DOHH2 (cell line): ENCODE measurements at regions not wholly inside any gene's neighbourhood (a gene's known extent, or its start where the extent isn't known, plus 50 kb on each side); places are given as distances from the start of the nearest gene placed in this dataset.

Experiments used
- H3F3A ChIP-seq: fragments of 200-600 bp; sonication (generic), shearing (Covaris generic); 2 replicates; pipeline ENCODE4 v1.6.0; 2016; ENCODE audit warnings: antibody characterized with exemption, mild to moderate bottlenecking; ENCODE audit not compliant: control insufficient read depth, insufficient read depth
- H3K27ac ChIP-seq: fragments of 200-600 bp; sonication (generic); 2 replicates; pipeline ENCODE4 v1.5.1; 2014; ENCODE audit warnings: low read depth, mild to moderate bottlenecking, low read length, moderate library complexity
- H3K27me3 ChIP-seq: fragments of 200-600 bp; sonication (generic); 2 replicates; pipeline ENCODE4 v1.6.1; 2014; ENCODE audit warnings: mild to moderate bottlenecking, low read length, mixed read lengths; ENCODE audit not compliant: control insufficient read depth
- H3K36me3 ChIP-seq: fragments of 200-600 bp; sonication (generic); 2 replicates; pipeline ENCODE4 v1.6.1; 2014; ENCODE audit warnings: mild to moderate bottlenecking, low read length, moderate library complexity, mixed read lengths; ENCODE audit not compliant: control insufficient read depth
- H3K4me1 ChIP-seq: fragments of 200-600 bp; sonication (generic); 2 replicates; pipeline ENCODE4 v1.6.1; 2014; ENCODE audit warnings: mild to moderate bottlenecking, low read length, mixed read lengths; ENCODE audit not compliant: control insufficient read depth
- H3K4me2 ChIP-seq: fragments of 200-600 bp; sonication (generic); 2 replicates; pipeline ENCODE4 v1.6.0; 2014; ENCODE audit warnings: mild to moderate bottlenecking, low read length, moderate library complexity
- H3K4me3 ChIP-seq: fragments of 200-600 bp; sonication (generic); 2 replicates; pipeline ENCODE4 v1.5.1; 2014; ENCODE audit warnings: mild to moderate bottlenecking, low read length, mixed read lengths
- H3K79me2 ChIP-seq: fragments of 200-600 bp; sonication (generic); 2 replicates; pipeline ENCODE4 v1.6.1; 2014; ENCODE audit warnings: mild to moderate bottlenecking, low read length, mixed read lengths; ENCODE audit not compliant: control insufficient read depth
- H3K9me2 ChIP-seq: fragments of 200-600 bp; sonication (generic); replicated peaks from 2 replicates; pipeline ENCODE4 v1.6.1; 2014; ENCODE audit warnings: mild to moderate bottlenecking, low read length, mixed read lengths; ENCODE audit not compliant: control insufficient read depth
- H3K9me3 ChIP-seq: fragments of 200-600 bp; sonication (generic); 2 replicates; pipeline ENCODE4 v1.6.1; 2014; ENCODE audit warnings: antibody characterized with exemption, low read length, mixed read lengths; ENCODE audit not compliant: control insufficient read depth, insufficient read depth
- H4K20me1 ChIP-seq: fragments of 200-600 bp; sonication (generic); 2 replicates; pipeline ENCODE4 v1.6.0; 2014; ENCODE audit warnings: low read depth, mild to moderate bottlenecking, antibody characterized with exemption, low read length, moderate library complexity; ENCODE audit not compliant: control insufficient read depth, insufficient read depth
- EZH2phosphoT487 ChIP-seq: fragments of 200-600 bp; sonication (generic); IDR thresholded peaks from 2 replicates; pipeline ENCODE4 v1.6.1; 2017; ENCODE audit warnings: borderline replicate concordance, mild to moderate bottlenecking, antibody characterized with exemption, low read length, moderate library complexity, mixed read lengths
- TF ChIP-seq, protein P1 (sequence below): fragments of 200-600 bp; sonication (generic); IDR thresholded peaks from one replicate; pipeline ENCODE4 v1.5.1; 2014; ENCODE audit warnings: antibody characterized with exemption, mild to moderate bottlenecking, low read depth, low read length; ENCODE audit not compliant: poor library complexity, severe bottlenecking

DNA sequence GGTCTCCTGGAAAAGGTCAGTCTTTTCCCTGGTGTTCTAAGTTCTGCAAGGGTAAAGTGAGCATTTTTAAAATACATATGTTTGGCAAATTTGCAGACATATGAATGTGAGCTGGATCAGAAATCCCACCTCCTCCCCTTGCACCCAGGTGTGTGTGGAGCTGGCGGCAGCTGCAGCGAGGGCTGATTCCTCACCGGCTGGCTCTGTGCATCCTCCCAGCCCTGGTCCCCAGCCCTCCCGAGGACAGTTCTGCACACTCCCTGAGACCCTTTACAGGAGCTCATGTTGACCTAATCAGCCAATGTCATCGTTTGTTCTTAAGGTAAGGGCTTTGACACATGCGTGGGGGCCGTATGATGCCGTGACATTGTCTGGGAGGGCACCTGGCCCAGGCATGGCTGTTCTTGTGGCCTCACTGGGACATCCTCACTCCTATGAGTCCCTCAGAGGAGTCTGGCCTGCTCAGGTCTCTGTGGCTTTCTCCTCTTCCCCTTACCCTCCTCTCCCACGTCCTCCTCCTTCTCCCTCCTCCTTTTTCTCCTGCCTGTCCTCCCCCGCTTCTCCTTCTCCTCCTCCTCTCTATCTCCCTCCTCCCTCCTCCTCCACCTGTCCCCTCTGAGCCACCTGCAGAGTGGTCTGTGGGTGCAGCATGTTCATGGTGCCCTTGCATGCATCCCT is 289.2 kb upstream of the SFSWAP start:
- H3F3A ChIP-seq, result no peaks in the 10 kb centered on the region
- no peak for TF ChIP-seq EZH2phosphoT487
- TF ChIP-seq, protein P1, sequence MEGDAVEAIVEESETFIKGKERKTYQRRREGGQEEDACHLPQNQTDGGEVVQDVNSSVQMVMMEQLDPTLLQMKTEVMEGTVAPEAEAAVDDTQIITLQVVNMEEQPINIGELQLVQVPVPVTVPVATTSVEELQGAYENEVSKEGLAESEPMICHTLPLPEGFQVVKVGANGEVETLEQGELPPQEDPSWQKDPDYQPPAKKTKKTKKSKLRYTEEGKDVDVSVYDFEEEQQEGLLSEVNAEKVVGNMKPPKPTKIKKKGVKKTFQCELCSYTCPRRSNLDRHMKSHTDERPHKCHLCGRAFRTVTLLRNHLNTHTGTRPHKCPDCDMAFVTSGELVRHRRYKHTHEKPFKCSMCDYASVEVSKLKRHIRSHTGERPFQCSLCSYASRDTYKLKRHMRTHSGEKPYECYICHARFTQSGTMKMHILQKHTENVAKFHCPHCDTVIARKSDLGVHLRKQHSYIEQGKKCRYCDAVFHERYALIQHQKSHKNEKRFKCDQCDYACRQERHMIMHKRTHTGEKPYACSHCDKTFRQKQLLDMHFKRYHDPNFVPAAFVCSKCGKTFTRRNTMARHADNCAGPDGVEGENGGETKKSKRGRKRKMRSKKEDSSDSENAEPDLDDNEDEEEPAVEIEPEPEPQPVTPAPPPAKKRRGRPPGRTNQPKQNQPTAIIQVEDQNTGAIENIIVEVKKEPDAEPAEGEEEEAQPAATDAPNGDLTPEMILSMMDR, result no peak
- no peaks in the 10 kb centered on the region for H4K20me1 ChIP-seq
- H3K27ac ChIP-seq, result no peak overlapping the region
- no peaks in the 10 kb centered on the region for H3K4me1 ChIP-seq
- no peak overlapping the region for H3K4me2 ChIP-seq
- no peaks in the 10 kb centered on the region for H3K79me2 ChIP-seq
- no peaks in the 10 kb centered on the region for H3K27me3 ChIP-seq
- H3K9me2 ChIP-seq, result no peaks in the 10 kb centered on the region
- H3K36me3 ChIP-seq, result no peaks in the 10 kb centered on the region
- no peaks in the 10 kb centered on the region for H3K9me3 ChIP-seq
- no peak overlapping the region for H3K4me3 ChIP-seq

DNA sequence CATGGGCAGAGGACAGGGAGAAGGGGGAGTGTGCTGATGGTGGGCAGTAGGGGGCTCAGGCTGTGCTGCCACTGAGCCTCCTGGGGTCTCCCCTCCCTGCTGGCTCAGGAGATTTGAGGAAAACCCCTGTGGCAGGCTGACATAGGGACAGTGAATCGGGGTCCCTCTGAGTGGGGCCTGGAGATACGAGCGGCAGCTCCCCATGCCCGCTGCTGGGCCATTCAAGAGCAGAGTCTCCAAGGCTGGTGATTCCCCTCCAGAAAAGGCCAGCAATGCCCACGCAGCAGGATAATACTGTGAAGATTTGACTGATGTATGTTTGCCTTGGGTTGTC is 288.7 kb upstream of the SFSWAP start:
- Histone ChIP-seq H3K4me3 (no peak overlapping the region), H3K4me1 (no peaks in the 10 kb centered on the region), H3K4me2 (no peak overlapping the region), H3K9me3 (no peaks in the 10 kb centered on the region), H3K79me2 (no peaks in the 10 kb centered on the region), H3F3A (no peaks in the 10 kb centered on the region), H3K27me3 (no peaks in the 10 kb centered on the region), H3K27ac (no peak overlapping the region), H3K9me2 (no peaks in the 10 kb centered on the region), H4K20me1 (no peaks in the 10 kb centered on the region), H3K36me3 (no peaks in the 10 kb centered on the region)
- TF ChIP-seq, protein P1, result no peak
- TF ChIP-seq EZH2phosphoT487, result no peak

DNA sequence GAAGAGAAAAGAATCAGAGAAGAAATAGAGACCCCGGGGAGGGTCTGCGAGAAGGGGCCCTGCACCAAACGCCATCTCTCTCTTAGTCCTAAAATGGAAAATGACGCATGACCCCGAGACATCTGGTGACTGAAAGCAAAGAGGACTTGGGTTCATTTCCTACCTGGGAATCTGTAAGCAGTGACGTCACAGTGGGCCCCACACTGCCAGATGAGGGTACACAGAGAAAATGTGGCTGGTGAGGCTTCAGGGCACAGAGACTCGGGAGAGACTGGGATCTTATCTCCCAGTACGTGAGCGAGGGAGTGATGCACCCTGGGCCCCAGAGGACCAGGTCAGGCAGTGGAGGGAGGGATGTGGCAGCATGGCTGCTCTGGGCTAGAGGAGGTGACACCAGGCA is 288.1 kb upstream of the SFSWAP start:
- Histone ChIP-seq H3K27ac (no peak overlapping the region), H3K79me2 (no peaks in the 10 kb centered on the region), H4K20me1 (no peaks in the 10 kb centered on the region), H3K9me2 (no peaks in the 10 kb centered on the region), H3F3A (no peaks in the 10 kb centered on the region), H3K27me3 (no peaks in the 10 kb centered on the region), H3K4me3 (no peak overlapping the region), H3K9me3 (no peaks in the 10 kb centered on the region), H3K4me2 (no peak overlapping the region), H3K36me3 (no peaks in the 10 kb centered on the region), H3K4me1 (no peaks in the 10 kb centered on the region)
- TF ChIP-seq EZH2phosphoT487, result no peak
- TF ChIP-seq, protein P1, result no peak

DNA sequence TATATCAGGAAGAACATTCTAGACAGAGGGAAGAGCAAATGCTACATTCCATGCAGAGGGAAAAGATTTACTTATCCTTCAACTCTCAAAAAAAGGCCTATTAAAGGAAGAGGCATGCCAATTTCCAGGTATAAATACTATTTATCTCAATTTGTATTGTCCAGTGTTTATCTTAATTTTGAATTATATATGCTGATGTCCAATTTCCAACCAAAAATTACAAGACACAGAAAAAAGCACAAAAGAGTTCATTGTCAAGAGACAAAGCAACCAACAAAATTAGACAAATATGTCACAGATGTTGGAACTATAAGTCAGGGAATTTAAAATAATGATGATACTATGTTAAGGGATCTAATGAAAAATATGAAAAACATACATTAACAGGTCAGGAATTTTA is 286.6 kb upstream of the SFSWAP start:
- Histone ChIP-seq H3K4me2 (no peak overlapping the region), H3K4me1 (no peaks in the 10 kb centered on the region), H3K4me3 (no peak overlapping the region), H3K27ac (no peak overlapping the region), H3K36me3 (no peaks in the 10 kb centered on the region), H4K20me1 (no peaks in the 10 kb centered on the region), H3K79me2 (no peaks in the 10 kb centered on the region), H3K9me2 (no peaks in the 10 kb centered on the region), H3F3A (no peaks in the 10 kb centered on the region), H3K9me3 (no peaks in the 10 kb centered on the region), H3K27me3 (no peaks in the 10 kb centered on the region)
- TF ChIP-seq, protein P1, result no peak
- TF ChIP-seq EZH2phosphoT487, result no peak
